Upper lobe of right lung (tissue), 1 donor: ENCODE measurements at regions not wholly inside any gene's neighbourhood (a gene's known extent, or its start where the extent isn't known, plus 50 kb on each side); places are given as distances from the start of the nearest gene placed in this dataset.

Experiments used
- ATAC-seq: fragments of 200-7000 bp; cut with Tn5 transposase; one replicate; pipeline ENCODE4 v1.9.1; 2020; ENCODE audit warnings: mild to moderate bottlenecking, moderate library complexity
- DNase-seq: peaks from one replicate; pipeline ENCODE4 v3.0.0-alpha.2; 2020
- H3K27ac ChIP-seq: fragments of 200-600 bp; one replicate; pipeline ENCODE4 v1.8.0; 2022
- H3K27me3 ChIP-seq: fragments of 200-600 bp; one replicate; pipeline ENCODE4 v1.8.0; 2022; ENCODE audit warnings: mild to moderate bottlenecking
- H3K36me3 ChIP-seq: fragments of 200-600 bp; one replicate; pipeline ENCODE4 v1.8.0; 2022
- H3K4me1 ChIP-seq: fragments of 200-600 bp; one replicate; pipeline ENCODE4 v1.8.0; 2022
- H3K4me3 ChIP-seq: fragments of 200-600 bp; one replicate; pipeline ENCODE4 v1.8.0; 2022; ENCODE audit warnings: mild to moderate bottlenecking
- H3K9me3 ChIP-seq: fragments of 200-600 bp; one replicate; pipeline ENCODE4 v1.8.0; 2022
- intact Hi-C: fragments of 100-400 bp; cut with DNase I; formaldehyde crosslinking; loops from one replicate; pipeline ENCODE4 v1.11.0; 2022
- TF ChIP-seq, protein P1 (sequence below): fragments of 200-600 bp; IDR thresholded peaks from one replicate; pipeline ENCODE4 v1.8.0; 2022; ENCODE audit warnings: antibody characterized with exemption
- donor health status: DM: no; HTN: yes; CAD: no; lungs with severe emphysema.

GRCh38 chr6:54009052-54009654 lies 102.1 kb upstream of the MLIP start:
- H3K9me3 ChIP-seq = no peaks in the 10 kb centered on the region
- no peaks in the 10 kb centered on the region for H3K27me3 ChIP-seq
- H3K27ac ChIP-seq = no peak overlapping the region
- ATAC-seq (no peak), DNase-seq (no peak)
- TF ChIP-seq, protein P1, sequence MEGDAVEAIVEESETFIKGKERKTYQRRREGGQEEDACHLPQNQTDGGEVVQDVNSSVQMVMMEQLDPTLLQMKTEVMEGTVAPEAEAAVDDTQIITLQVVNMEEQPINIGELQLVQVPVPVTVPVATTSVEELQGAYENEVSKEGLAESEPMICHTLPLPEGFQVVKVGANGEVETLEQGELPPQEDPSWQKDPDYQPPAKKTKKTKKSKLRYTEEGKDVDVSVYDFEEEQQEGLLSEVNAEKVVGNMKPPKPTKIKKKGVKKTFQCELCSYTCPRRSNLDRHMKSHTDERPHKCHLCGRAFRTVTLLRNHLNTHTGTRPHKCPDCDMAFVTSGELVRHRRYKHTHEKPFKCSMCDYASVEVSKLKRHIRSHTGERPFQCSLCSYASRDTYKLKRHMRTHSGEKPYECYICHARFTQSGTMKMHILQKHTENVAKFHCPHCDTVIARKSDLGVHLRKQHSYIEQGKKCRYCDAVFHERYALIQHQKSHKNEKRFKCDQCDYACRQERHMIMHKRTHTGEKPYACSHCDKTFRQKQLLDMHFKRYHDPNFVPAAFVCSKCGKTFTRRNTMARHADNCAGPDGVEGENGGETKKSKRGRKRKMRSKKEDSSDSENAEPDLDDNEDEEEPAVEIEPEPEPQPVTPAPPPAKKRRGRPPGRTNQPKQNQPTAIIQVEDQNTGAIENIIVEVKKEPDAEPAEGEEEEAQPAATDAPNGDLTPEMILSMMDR = no peak
- intact Hi-C loops = no loop called here
- no peaks in the 10 kb centered on the region for H3K36me3 ChIP-seq
- H3K4me3 ChIP-seq = no peak overlapping the region
- no peaks in the 10 kb centered on the region for H3K4me1 ChIP-seq

DNA sequence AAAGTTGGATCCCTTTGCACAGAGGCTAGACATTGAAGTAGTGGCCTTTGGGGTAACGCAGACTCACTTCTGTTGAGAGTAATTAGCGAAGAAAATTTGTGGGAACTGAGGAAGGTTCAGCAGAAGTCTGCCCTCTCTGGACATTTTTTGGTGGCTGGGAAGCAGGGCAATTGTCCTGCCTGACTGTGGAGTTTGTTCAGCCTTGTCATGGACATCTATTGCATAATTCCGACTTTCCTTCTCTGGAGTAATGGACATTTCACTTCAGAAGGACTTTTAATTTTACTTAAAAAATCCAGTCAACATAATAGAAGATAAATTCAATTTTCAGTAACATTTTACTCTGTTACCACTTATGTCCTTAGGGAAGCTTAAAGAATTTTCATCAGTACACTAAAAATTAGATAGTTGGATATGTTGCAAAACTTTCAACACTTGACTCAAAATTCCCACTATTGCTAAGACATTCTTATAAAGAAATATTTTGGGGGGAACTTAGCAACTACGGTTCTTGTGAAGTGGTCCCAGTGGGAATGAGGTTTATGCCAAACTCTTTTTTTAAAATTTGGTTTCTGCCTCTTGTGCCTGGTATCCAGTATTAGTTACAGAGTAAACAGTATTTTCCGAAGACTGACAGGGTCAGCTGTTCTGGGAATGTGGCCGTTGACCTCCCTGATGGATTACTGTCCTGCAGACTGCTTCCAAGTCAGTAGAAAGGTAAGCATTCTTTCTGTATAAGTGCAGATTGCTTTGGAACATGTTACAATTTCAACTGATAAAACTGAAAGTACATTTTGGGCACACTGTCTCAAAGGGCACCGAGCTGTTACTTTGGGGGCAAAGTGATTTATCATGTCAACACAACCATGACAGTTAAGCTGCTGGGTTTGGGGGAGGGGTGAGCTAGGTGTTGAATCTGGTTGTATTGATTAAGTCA lies 100.6 kb upstream of the MLIP start:
- intact Hi-C loops = no loop called here
- H3K27ac ChIP-seq = no peak overlapping the region
- ATAC-seq = no peak
- H3K4me3 ChIP-seq = no peak overlapping the region
- H3K4me1 ChIP-seq = no peaks in the 10 kb centered on the region
- H3K27me3 ChIP-seq = no peaks in the 10 kb centered on the region
- H3K36me3 ChIP-seq = no peaks in the 10 kb centered on the region
- no peaks in the 10 kb centered on the region for H3K9me3 ChIP-seq
- DNase-seq = no peak
- TF ChIP-seq, protein P1 = no peak

DNA sequence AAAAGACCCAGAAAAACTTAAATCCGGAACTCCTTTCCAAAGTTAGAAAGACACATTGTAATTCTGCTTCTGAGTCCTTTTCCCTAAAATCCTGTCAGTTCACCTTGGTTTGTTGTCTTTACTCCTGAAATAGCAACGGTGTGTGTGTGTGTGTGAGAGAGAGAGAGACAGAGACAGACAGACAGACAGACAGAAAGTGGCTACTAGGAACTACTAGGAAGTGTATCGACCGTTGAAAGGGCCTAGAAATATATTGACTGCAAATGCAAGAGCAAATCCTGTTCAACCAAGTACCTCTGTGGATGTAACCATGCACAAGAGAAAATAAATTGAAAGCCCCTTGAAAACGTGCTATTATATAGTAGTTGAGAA lies 100.0 kb upstream of the MLIP start:
- Histone ChIP-seq H3K27ac (no peak overlapping the region), H3K4me3 (no peak overlapping the region), H3K27me3 (no peaks in the 10 kb centered on the region), H3K36me3 (no peaks in the 10 kb centered on the region), H3K4me1 (no peaks in the 10 kb centered on the region), H3K9me3 (no peaks in the 10 kb centered on the region)
- TF ChIP-seq, protein P1 = no peak
- no peak for ATAC-seq
- intact Hi-C loops = no loop called here
- DNase-seq = no peak

DNA sequence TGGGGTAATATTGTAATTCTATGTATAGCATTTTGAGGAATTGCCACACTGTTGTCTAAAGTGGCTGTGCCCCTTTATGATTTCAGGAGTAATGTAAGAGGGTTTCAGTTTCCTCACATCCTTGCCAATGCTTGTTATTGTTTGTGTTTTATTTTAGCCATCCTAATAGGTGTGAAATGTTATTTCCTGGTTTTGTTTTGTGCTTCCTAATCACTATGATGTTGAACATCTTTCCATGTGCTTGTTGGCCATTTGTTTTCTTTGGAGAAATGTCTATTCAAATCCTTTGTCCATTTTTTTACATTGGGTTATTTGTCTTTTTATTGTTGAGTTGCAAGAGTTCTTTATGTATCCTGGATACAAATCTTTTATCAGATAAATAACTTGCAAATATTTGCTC lies 97.3 kb upstream of the MLIP start:
- Histone ChIP-seq H3K4me3 (no peak overlapping the region), H3K36me3 (no peaks in the 10 kb centered on the region), H3K27me3 (no peaks in the 10 kb centered on the region), H3K9me3 (no peaks in the 10 kb centered on the region), H3K27ac (no peak overlapping the region), H3K4me1 (no peaks in the 10 kb centered on the region)
- DNase-seq (no peak), ATAC-seq (no peak)
- intact Hi-C loops = no loop called here
- TF ChIP-seq, protein P1 = no peak

DNA sequence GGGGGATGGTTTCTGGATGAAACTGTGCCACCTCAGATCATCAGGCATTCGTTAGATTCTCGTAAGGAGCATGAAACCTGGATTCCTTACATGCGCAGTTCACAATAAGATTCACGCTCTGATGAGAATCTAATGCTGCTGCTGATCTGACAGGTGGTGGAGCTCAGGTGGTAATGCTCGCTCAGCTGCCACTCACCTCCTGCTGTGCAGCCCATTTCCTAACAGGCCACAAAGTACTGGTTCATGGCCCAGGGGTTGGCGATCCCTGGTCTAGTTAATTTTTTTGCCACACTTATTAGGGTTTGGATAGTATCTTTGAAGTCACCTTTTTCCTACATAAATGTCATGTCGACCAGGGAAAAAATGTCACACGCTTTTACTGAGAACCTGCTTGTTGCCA lies 96.8 kb upstream of the MLIP start:
- TF ChIP-seq, protein P1 = no peak
- ATAC-seq = no peak
- no peaks in the 10 kb centered on the region for H3K4me1 ChIP-seq
- no peaks in the 10 kb centered on the region for H3K9me3 ChIP-seq
- no peaks in the 10 kb centered on the region for H3K27me3 ChIP-seq
- H3K36me3 ChIP-seq = no peaks in the 10 kb centered on the region
- no peak for DNase-seq
- H3K4me3 ChIP-seq = no peak overlapping the region
- no peak overlapping the region for H3K27ac ChIP-seq
- intact Hi-C loops = no loop called here
